H1 (cell line): ENCODE measurements at regions not wholly inside any gene's neighbourhood (a gene's known extent, or its start where the extent isn't known, plus 50 kb on each side); places are given as distances from the start of the nearest gene placed in this dataset.

ENCODE experiments used
- ASH2L ChIP-seq: fragments of 200-600, 300-600 bp; sonication (generic); IDR thresholded peaks from one replicate; pipeline ENCODE4 v1.7.1; 2017; ENCODE audit warnings: low read length
- CTCF ChIP-seq, 3 experiments: IDR thresholded peaks; 1 replicate in 2 of 3; 2 replicates in 1 of 3; pipeline versions ENCODE4 v1.5.1 to v1.6.1; 2011; ENCODE audit warnings: low read length in 3 of 3, mild to moderate bottlenecking in 3 of 3, inconsistent platforms in 2 of 3, low read depth in 1 of 3, moderate library complexity in 1 of 3; ENCODE audit not compliant: insufficient read depth in 1 of 3; ENCODE audit errors: control extremely low read depth in 1 of 3
- EP300 ChIP-seq, 2 experiments: IDR thresholded peaks; 1 replicate in 1 of 2; 2 replicates in 1 of 2; pipeline ENCODE4 v1.6.1; 2011 to 2012; ENCODE audit warnings: low read depth in 2 of 2, low read length in 2 of 2, mild to moderate bottlenecking in 2 of 2, borderline replicate concordance in 1 of 2, inconsistent platforms in 1 of 2, moderate library complexity in 1 of 2
- EZH2 ChIP-seq: fragments of 200-600 bp; sonication (generic); IDR thresholded peaks from 2 replicates; pipeline ENCODE4 v1.7.1; 2012; ENCODE audit warnings: low read depth, mild to moderate bottlenecking, moderate library complexity, low read length, inconsistent platforms; ENCODE audit not compliant: severe bottlenecking
- FOSL1 ChIP-seq: IDR thresholded peaks from 2 replicates; pipeline ENCODE4 v1.6.1; 2011; ENCODE audit warnings: mild to moderate bottlenecking, low read depth, low read length, moderate library complexity; ENCODE audit not compliant: insufficient read depth
- GABPA ChIP-seq: IDR thresholded peaks from 2 replicates; pipeline ENCODE4 v1.6.1; 2011; ENCODE audit warnings: mild to moderate bottlenecking, low read length, moderate library complexity, borderline replicate concordance; ENCODE audit not compliant: insufficient read depth
- JUND ChIP-seq: IDR thresholded peaks from 2 replicates; pipeline ENCODE4 v1.6.1; 2011; ENCODE audit warnings: mild to moderate bottlenecking, improper control_type of control experiment, low read length
- KDM5A ChIP-seq: fragments of 200-600 bp; IDR thresholded peaks from 2 replicates; pipeline ENCODE4 v1.7.1; 2012; ENCODE audit warnings: mild to moderate bottlenecking, low read length, inconsistent platforms, mixed read lengths
- PHF8 ChIP-seq: fragments of 200-600 bp; sonication (generic); conservative IDR thresholded peaks from 2 replicates; pipeline ENCODE4 v1.7.1; 2012; ENCODE audit warnings: low read depth, mild to moderate bottlenecking, inconsistent platforms, low read length, moderate library complexity
- SP2 ChIP-seq: IDR thresholded peaks from 2 replicates; pipeline ENCODE4 v1.6.1; 2012; ENCODE audit warnings: mild to moderate bottlenecking, low read length, inconsistent platforms
- YY1 ChIP-seq: IDR thresholded peaks from 2 replicates; pipeline ENCODE4 v1.6.1; 2011; ENCODE audit warnings: low read depth, mild to moderate bottlenecking, low read length

- TF ChIP-seq YY1 (no peak), EZH2 (no peak), JUND (no peak), CTCF (IDR thresholded peaks at IDR 0.05; ENCODE audit: control extremely low read depth in 1 of 3, insufficient read depth in 1 of 3, low read depth in 1 of 3, low read length in 3 of 3) (no peak), KDM5A (no peak), EP300 (IDR thresholded peaks at IDR 0.05; ENCODE audit: borderline replicate concordance in 1 of 2, low read depth in 2 of 2, low read length in 2 of 2) (no peak), ASH2L (no peak), PHF8 (no peak), GABPA (no peak), FOSL1 (no peak), SP2 (no peak)
Measured at GRCh38 chr2:217274578-217274977, 414.7 kb upstream of the TNP1 start.
